ENCODE measurements at regions not wholly inside any gene's neighbourhood (a gene's known extent, or its start where the extent isn't known, plus 50 kb on each side); places are given as distances from the start of the nearest gene placed in this dataset.

DNA sequence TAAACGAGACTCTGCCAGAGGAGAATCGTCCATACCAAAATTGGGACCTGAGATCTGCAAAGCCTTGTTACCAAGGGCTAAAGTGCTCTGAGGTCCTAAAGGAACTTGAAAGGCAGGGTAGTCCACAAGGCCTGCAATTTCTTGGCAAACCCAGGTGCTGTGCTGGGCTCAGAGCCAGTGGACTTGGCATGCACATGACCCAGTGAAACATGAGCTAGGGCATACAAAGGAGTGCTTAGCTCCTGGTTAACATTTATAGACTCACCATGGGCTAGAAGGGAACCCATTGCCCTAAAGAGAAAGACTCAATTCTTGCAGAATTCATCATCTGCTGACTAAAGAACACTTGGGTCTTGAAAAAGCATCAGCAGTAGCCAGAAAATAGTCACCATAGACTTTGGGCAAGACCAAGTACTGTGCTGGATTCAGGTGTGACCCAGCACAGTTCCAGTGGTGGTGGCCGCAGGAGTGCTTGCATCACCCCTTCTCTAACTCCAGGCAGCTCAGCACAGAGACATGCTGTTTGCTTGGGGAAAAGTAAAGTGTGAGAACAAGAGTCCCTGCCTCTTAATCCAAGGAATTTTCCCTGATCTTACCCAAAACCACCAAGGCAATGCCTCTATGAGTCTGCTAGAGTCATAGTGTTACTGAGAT, 1069.4 kb upstream of the ADGRL2 start:
- DNase-seq (ENCODE audit: low spot score): no peak

DNA sequence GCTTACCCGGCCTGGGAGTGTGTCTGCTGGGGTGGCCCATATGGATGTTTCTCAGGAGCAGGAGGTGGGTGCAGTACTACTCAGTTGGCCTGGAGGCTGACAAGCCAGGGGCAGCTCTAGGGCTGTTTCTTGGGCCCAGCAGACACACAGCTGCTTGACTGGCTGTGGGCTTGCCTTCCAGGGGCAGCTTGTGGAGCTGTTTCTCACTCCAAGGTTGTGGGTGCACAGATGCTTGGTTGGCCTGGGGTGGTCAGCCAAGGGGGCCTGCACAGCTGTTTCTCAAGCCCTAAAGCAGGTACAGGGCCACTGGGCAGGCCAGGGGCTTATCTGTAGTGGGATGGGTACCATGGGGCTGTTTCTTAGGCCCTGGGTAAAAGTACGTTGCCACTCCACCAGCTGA, 1078.1 kb upstream of the ADGRL2 start:
- intact Hi-C loops (cut with DNase I): no loop called here
- no peak for DNase-seq (ENCODE audit: low spot score)

More for the DNA sequence above, 1069.4 kb upstream of the ADGRL2 start:
- intact Hi-C loops (cut with DNase I): no loop called here

DNA sequence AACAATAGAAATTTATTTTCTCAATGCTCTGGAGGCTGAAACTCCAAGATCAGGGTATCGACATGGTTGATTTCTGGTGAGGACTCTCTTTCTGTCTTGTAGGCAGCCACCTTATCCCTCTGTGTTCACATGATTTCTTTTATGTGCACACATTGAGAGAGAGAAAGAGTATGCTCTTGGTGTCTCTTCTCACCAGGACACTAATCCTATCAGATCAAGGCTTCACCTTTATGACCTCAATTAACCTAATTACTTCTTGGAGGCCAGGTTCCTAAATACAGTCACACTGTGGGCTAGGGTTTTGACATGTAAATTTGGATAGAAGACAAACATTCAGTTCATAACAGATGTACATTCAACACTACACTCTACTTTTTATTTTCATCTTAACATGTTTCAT, 1094.2 kb upstream of the ADGRL2 start:
- DNase-seq (ENCODE audit: low spot score): no peak
- intact Hi-C loops (cut with DNase I): no loop called here

DNA sequence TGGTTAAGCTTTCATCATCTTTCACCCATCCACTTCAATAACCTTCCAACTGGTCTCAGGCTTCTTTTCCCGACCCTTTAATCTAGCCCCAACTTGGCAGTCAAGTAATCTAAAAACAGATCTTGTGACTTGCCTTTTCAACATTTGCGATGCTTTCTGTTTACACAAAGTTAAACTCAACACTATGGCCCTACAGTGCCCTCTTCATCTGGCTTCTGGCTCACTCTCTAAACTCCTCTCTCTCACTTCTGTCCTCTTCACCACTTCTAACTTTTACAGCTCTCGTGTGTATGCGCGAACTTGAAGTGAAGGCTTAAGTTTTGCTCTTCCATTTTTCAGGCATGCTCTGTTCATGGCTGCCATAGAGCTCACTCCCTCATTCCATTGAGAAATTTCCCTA, 1122.3 kb upstream of the ADGRL2 start:
- intact Hi-C loops (cut with DNase I): no loop called here
- DNase-seq (ENCODE audit: low spot score): no peak

DNA sequence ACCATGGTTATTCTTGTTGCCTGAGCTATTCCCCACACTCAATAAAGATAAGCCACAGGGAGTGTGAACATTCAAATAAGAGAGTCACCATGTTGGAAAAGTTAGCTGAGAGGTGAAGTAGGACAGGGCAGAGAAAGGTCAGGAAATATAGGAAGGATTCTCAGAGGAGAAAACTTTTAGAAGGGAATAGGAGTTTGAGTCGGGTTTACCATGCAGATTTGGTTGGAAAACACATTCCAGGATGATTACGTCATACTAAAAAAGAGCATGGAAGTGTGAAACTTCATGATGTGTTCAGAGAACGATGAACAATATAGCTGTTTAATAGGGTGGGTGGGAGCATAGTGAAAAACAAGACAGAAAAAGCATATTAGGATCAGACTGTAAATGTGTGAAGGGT, 1125.3 kb upstream of the ADGRL2 start:
- intact Hi-C loops (cut with DNase I): no loop called here
- DNase-seq (ENCODE audit: low spot score): no peak

DNA sequence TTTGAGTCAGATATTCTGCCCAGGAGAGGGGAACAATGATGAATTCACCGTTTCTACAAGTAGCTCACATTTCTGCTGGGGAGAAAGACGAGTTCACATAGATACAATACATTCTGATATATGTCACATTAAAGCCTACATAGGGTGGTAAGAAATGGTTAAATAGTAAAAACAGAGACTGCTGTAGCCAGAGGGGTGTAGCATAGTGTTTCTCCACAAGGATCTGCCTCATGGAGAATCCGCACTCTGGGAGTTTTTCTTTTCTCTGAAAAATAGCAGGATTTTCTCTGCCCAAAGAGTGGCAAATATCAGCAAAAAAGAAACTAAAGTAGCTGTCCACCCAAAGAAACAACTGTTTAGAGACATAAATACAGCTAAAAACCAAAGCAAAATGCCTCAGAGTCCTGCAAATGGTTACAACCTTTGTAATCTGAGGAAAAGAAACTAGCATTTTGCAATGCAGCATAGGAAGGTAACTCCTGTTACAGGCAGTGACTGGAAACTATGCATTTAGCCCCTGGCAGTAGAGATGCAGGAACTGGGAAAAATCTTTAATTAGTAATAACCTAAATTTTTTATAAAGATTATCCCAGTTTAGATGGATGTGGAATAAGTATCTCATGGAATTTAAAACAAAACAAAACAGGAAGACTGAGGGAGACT, 1126.7 kb upstream of the ADGRL2 start:
- intact Hi-C loops (cut with DNase I): no loop called here
- no peak for DNase-seq (ENCODE audit: low spot score)

DNA sequence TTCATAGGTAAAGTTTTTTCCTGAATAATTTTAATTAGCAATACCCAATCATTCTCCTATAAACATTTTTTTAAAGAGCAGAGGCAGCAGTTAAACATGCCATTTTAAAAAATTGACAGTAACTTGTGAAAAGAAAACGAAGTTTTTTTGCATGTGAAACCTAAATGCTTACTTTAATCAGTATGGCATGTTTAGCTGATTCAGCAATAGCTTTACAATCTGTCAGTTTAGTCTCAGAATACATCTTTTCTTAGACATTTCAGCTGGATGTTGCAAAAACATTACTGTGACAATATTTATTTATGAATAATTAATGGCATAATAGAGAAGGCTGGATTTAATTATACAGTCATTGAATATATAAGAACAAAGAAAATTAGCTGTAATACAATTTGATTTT, 1132.4 kb upstream of the ADGRL2 start:
- intact Hi-C loops (cut with DNase I): no loop called here
- DNase-seq (ENCODE audit: low spot score): no peak

DNA sequence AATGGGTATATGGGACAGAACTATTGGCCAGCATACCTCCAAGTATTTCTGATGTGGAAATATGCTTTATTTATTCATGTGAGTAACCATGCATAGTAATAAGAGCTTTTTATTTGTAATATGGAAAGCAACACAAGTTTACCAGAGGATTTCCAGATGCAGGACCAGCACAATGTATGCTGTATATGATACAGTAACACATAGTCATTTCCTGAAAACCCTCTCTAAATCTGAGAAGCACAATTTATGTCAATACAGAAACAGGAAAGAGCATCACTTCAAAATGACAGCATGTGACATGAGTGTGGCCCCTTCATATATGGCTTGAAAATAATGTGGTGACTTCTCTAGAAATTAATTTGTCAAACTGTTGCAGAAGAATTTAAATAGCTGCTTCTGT, 1134.7 kb upstream of the ADGRL2 start:
- intact Hi-C loops (cut with DNase I): no loop called here
- DNase-seq (ENCODE audit: low spot score): no peak

DNA sequence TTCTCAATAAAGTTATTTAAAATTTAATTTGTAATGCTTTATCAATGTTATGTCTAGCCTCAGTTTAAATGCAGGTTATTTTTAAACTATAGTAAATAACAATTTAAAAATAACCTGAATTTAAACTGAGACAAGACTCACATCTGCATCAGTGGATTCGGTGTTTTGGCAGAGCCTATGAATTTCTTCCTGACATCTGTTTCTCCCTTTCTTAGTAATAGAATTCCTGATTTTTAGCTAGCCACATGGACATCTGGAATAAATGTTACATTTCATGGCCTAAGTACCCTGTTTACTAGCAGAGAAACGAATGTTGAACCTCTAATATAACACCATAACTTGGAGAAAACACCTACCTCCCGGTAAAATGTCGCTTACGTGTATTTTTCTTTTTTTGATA, 1141.6 kb upstream of the ADGRL2 start:
- intact Hi-C loops (cut with DNase I): no loop called here
- DNase-seq (ENCODE audit: low spot score): no peak

DNA sequence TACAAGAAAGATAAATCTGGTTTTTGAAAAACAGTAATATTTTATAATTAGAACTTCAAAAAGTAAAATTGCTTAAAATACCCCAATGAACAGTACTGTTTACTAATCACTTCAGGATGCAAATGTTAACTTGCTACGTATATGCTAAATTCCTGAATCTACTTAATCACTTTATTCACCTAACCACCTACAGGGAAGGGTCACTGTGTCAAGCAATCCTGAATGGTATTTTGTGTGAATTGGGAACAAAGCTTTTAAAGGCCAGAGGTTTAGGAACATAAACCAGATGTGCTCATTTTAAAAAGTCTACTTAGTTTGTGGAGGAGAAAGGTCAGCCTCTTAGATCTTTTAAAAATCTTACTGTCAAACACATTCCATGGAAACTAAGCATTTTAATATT, 1143.0 kb upstream of the ADGRL2 start:
- no peak for DNase-seq (ENCODE audit: low spot score)
- intact Hi-C loops (cut with DNase I): no loop called here

DNA sequence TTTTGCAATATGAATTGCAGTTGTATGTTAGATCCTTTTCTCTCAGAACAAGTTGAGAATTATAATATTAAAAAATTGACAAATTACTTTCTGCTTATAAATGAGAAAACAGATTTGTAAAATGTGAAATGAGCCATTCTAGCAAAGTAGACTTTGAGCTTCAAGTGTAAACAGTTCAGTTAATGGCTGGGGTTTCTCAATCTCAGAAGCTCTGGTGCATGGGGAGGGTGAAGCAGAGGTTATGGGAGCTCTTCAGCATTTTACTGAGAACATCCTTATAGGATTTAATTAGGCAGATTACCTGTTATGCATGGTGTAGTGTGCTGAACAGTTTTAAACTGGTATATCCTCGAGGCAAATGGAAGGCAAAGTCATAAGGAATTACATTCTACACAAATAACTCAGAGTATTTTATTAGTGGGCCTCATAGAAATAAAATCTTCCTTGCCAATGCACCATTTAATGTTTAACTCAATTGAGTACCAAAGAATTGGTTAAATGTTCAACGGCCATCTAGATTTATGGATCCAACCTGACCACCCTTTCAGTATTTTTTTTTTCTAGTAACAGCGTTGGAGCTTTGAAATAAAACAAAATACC, 1143.6 kb upstream of the ADGRL2 start:
- no peak for DNase-seq (ENCODE audit: low spot score)
- intact Hi-C loops (cut with DNase I): no loop called here

DNA sequence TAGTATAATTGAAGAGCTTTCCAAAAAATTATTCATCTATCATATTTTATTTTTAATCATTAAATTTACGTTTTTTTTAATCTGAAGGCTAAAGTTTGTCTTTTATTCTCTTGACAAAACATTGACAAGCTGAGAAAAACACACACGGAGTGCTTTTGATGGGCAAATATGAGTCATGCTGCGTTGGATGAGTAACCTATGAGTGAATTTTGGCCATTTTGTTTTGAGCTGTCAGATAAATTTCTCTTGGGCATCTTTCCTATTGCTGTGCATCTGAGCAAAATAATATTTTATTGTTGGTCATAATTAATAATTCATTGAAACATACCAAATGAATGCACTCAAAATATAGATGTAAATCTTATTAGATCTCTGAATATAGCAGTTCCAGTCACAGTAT, 1144.1 kb upstream of the ADGRL2 start:
- intact Hi-C loops (cut with DNase I): no loop called here
- DNase-seq (ENCODE audit: low spot score): no peak

DNA sequence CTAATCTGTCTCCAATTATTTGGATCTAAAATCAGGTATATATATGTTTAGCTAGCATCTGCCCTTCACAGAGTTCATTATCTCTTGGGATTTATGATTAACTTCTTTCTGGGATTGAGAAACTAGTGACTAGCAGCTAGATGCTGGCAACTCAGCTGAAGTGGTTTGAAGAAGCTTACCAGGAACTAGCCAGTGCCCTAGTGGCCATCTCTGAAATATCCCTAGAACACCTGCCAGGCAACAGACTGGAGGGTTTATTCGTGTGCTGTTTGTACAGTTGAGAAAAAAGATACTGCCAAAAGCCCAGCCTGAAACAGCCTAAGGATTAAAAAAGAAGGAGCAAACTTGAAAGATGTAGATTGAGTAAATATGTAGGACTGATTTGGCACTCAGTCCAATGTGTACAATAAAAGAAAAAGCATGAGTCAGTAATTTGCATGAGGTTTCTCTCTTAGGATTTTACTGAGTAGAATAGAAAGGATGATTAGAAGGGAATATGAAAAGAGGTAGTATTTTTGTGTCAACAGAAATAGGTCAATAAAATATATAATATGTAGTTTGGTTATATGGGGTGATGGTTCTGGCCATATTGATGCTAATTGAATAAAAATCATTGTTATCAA, 1144.6 kb upstream of the ADGRL2 start:
- intact Hi-C loops (cut with DNase I): no loop called here
- DNase-seq (ENCODE audit: low spot score): no peak

DNA sequence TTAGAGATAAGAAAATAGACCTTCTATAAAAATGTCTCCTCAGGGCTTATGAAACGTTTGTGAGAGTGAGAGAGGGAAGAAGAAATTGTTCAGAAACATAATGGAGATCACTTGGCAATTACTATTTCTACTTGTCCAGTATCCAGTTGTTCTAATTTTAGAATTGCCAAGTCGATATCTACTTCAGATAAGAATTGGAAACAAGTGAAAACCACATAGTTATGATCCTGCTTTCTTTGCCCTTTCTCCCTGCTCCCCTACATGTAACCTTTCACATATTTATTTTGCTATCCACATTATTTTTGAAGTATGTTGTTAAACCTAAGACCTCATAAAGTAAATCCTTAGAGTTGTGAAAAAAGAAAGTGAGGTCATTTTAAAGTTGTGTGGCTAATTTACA, 1154.7 kb upstream of the ADGRL2 start:
- intact Hi-C loops (cut with DNase I): no loop called here
- no peak for DNase-seq (ENCODE audit: low spot score)

DNA sequence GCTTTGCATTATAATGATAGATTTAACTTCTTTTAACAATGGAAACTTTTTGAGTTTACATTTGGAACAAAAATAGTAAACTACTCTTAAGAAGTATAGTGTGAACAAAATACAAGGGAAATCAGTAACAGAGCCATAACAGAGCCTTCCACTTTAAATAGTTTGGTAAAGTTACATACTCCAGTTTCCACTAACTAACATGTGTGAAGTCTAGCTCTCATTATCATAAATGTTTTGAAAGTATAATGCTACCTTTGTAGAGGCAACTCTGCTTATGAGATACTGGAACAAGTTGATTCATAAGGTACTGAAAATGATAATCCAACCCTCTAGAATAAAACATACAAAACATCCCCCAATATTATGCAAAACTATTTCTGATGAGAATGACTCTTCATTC, 1155.1 kb upstream of the ADGRL2 start:
- intact Hi-C loops (cut with DNase I): no loop called here
- DNase-seq (ENCODE audit: low spot score): no peak

DNA sequence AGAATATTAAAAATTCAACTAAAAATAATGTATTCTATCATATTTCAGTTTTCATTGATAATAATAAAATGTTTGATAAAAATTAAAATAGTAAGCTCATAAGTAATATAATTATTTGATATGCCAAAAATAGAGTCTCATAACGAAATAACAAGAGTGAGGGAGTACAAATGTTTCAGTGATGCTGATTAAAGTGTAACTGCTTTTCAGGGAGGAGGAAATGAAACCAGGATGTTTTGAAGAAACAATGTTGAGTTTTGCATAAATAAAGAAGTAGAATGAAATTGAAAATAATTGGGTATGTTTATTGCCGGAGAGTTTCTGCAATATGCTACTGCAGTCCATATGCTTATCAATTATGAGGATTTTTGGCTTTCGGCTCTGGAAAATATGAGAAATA, 1159.8 kb upstream of the ADGRL2 start:
- DNase-seq (ENCODE audit: low spot score): no peak
- intact Hi-C loops (cut with DNase I): no loop called here

DNA sequence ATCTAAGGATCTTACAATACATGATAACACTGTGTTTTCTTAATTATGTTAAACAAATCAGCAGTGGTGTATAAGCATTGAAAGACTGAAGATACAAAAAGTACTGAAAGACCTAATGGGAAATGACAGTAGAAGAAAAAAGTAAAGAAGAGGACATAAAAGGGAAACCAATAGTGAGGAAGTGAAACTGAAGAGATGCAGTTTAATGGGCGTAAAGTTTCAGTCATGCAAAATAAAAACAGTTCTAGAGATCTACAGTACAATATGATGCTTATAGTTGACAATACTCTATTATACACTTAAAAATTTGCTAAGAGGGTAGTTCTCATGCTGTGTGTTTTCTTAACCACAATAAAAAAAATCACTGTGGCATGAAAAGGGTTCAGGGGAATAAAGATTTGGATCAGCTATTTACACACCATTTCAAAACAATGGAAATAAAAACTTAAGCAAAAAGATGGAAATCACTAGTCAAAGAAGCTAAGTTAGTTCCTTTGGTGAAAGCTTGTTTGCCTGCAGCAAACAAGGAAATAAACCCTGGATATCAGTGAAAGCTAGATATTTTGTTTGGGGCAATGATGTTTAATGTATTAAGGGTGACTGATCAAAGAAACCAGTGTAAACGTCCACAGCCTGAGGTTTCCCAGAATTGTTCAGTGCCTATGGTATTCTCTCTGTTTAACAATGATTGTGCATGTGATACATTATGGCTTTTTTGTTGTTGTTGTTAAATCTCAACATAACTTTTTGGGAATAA, 1160.8 kb upstream of the ADGRL2 start:
- no peak for DNase-seq (ENCODE audit: low spot score)
- intact Hi-C loops (cut with DNase I): no loop called here

DNA sequence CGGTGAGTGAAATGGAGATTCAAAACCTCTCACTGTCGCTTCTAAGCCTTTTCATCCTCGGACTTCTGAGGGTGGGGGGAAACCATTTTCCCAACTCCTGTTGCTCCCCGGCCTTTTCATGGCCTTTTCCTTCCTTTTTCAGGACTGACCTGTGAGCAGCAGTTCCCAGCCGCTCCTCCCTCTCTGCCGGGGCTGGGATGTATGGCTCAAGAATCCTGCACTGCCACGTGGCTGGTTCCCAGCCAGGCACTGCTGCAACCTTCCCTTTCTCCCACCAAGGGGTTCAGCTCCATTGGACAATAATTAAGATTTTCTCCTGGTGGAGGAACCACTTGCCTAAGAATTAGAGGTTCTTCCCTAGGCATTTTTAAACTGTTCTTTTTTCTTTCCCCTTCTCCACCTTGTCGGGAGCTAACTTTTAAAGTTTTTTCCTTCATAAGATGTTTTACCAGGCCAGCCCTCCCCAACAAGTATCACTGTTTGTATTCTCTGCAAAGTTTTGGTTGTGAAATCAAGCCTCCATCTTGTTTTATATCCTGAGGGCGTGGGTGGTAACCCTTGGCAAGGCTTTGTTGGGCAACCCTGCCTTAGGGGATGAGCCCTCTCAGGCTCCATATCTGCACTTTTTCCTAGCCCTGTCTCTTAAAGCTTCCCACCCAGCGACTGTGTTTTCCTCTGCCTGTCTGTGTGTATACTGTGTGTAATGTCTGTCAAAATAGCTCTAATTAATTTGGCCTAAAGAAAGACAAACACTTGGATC, 1166.6 kb upstream of the ADGRL2 start:
- DNase-seq (ENCODE audit: low spot score): no peak
- intact Hi-C loops (cut with DNase I): no loop called here

DNA sequence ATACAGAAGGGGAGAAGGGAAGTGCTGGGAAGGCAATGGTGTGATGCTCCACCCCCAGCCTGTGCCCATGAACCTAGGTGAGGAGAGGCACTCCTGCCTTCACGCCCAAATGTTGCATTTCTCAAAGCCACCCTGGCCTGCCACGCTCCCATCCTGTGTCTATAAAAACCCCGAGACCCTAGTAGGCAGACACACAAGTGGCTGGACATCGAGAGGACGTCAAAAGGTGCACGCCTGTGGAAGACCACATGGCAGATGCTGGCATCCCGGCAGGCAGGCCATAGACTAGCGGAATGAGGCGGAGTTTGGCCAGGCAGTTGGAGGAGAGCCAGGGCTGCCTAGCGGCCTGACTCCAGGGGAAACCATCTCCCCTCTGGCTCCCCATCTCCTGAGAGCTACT, 1168.5 kb upstream of the ADGRL2 start:
- intact Hi-C loops (cut with DNase I): no loop called here
- DNase-seq (ENCODE audit: low spot score): no peak
